ENCODE measurements at regions not wholly inside any gene's neighbourhood (a gene's known extent, or its start where the extent isn't known, plus 50 kb on each side); places are given as distances from the start of the nearest gene placed in this dataset.
"Not testable (repeated sequence)": the region's sequence is repeated elsewhere in the genome, so short reads cannot be mapped to it uniquely, and the experiment has no call there.

GRCh38 chr4:3932734-3933133, 166.5 kb downstream of the ADRA2C start:
- not testable (repeated sequence) for DNase-seq (ENCODE audit: low spot score)

GRCh38 chr4:3935406-3935805, 169.2 kb downstream of the ADRA2C start:
- not testable (repeated sequence) for DNase-seq (ENCODE audit: low spot score)

- no peak for DNase-seq (ENCODE audit: low spot score)
Observed at GRCh38 chr4:3936184-3936583, 170.0 kb downstream of the ADRA2C start.

GRCh38 chr4:3937849-3938562, 171.8 kb downstream of the ADRA2C start:
- DNase-seq (ENCODE audit: low spot score): not testable (repeated sequence)

GRCh38 chr4:3938676-3939075, 172.5 kb downstream of the ADRA2C start:
- DNase-seq (ENCODE audit: low spot score): not testable (repeated sequence)

GRCh38 chr4:3939954-3940591, 173.9 kb downstream of the ADRA2C start:
- not testable (repeated sequence) for DNase-seq (ENCODE audit: low spot score)

- not testable (repeated sequence) for DNase-seq (ENCODE audit: low spot score)
Observed at GRCh38 chr4:3941735-3942522, 175.7 kb downstream of the ADRA2C start.

GRCh38 chr4:3942569-3942971, 176.4 kb downstream of the ADRA2C start:
- DNase-seq (ENCODE audit: low spot score): peak; percentile 16

GRCh38 chr4:3943051-3943450, 176.9 kb downstream of the ADRA2C start:
- DNase-seq (ENCODE audit: low spot score): not testable (repeated sequence)

GRCh38 chr4:3945511-3946290, 179.5 kb downstream of the ADRA2C start:
- no peak for DNase-seq (ENCODE audit: low spot score)

GRCh38 chr4:3946553-3946952, 180.4 kb downstream of the ADRA2C start:
- not testable (repeated sequence) for DNase-seq (ENCODE audit: low spot score)

- not testable (repeated sequence) for DNase-seq (ENCODE audit: low spot score)
Observed at GRCh38 chr4:3947761-3948160, 181.6 kb downstream of the ADRA2C start.

GRCh38 chr4:3948210-3948609, 182.0 kb downstream of the ADRA2C start:
- not testable (repeated sequence) for DNase-seq (ENCODE audit: low spot score)

GRCh38 chr4:3949916-3950315, 183.7 kb downstream of the ADRA2C start:
- peak; percentile 5 for DNase-seq (ENCODE audit: low spot score)

GRCh38 chr4:3952443-3953139, 186.4 kb downstream of the ADRA2C start:
- DNase-seq (ENCODE audit: low spot score): not testable (repeated sequence)

GRCh38 chr4:3953140-3953489, 186.9 kb downstream of the ADRA2C start:
- DNase-seq (ENCODE audit: low spot score): not testable (repeated sequence)

GRCh38 chr4:3954540-3955320, 188.5 kb downstream of the ADRA2C start:
- peak; percentile 24 for DNase-seq (ENCODE audit: low spot score)

GRCh38 chr4:3955321-3956164, 189.4 kb downstream of the ADRA2C start:
- DNase-seq (ENCODE audit: low spot score): peak; percentile 96

GRCh38 chr4:3956165-3956867, 190.1 kb downstream of the ADRA2C start:
- not testable (repeated sequence) for DNase-seq (ENCODE audit: low spot score)

All from globus pallidus (tissue), 1 donor.